ENCODE measurements at regions not wholly inside any gene's neighbourhood (a gene's known extent, or its start where the extent isn't known, plus 50 kb on each side); places are given as distances from the start of the nearest gene placed in this dataset.

GRCh38 chr13:80117515-80117914, 223.4 kb downstream of the SPRY2 start:
- TF ChIP-seq CTCF (IDR thresholded peaks at IDR 0.05) (no peak), POLR2AphosphoS5 (IDR thresholded peaks at IDR 0.05) (no peak)

Measured in breast epithelium (tissue), 3 donors.